HEK293T (cell line): ENCODE measurements at regions not wholly inside any gene's neighbourhood (a gene's known extent, or its start where the extent isn't known, plus 50 kb on each side); places are given as distances from the start of the nearest gene placed in this dataset.

ENCODE experiments used
- CTCF ChIA-PET: fragments of 350-600 bp; formaldehyde crosslinking; extraction: SDS; loops from one replicate; lab custom pipeline; 2021; ENCODE audit warnings: antibody characterized with exemption, inconsistent platforms; lab: Yijun Ruan, JAX
- POLR2A ChIA-PET: fragments of 350-600 bp; formaldehyde crosslinking; extraction: SDS; loops from one replicate; lab custom pipeline; 2020; ENCODE audit warnings: antibody characterized with exemption, inconsistent platforms; lab: Yijun Ruan, JAX
- DNase-seq: peaks from one replicate; pipeline ENCODE4 v3.0.0; 2012; ENCODE audit warnings: mixed read lengths; ENCODE audit errors: extremely low spot score
- ARNT ChIP-seq: fragments of 450-650 bp; IDR thresholded peaks from 2 replicates; pipeline ENCODE4 v1.6.1; 2017; ENCODE audit warnings: mild to moderate bottlenecking
- BHLHE40 ChIP-seq: fragments of 450-650 bp; IDR thresholded peaks from 2 replicates; pipeline ENCODE4 v1.6.1; 2016; ENCODE audit warnings: mild to moderate bottlenecking, moderate library complexity, borderline replicate concordance
- CTBP1 ChIP-seq: fragments of 450-650 bp; IDR thresholded peaks from 2 replicates; pipeline ENCODE4 v1.6.1; 2016; ENCODE audit warnings: borderline replicate concordance
- ELF4 ChIP-seq: fragments of 450-650 bp; IDR thresholded peaks from 2 replicates; pipeline ENCODE4 v1.6.1; 2017; ENCODE audit warnings: antibody characterized with exemption
- FOXA1 ChIP-seq: fragments of 450-650 bp; IDR thresholded peaks from 2 replicates; pipeline ENCODE4 v1.6.1; 2016; ENCODE audit warnings: mild to moderate bottlenecking
- FOXK2 ChIP-seq: fragments of 450-650 bp; IDR thresholded peaks from 2 replicates; pipeline ENCODE4 v1.6.1; 2016; ENCODE audit warnings: mild to moderate bottlenecking
- FOXM1 ChIP-seq: fragments of 450-650 bp; IDR thresholded peaks from 2 replicates; pipeline ENCODE4 v1.6.1; 2017; ENCODE audit warnings: mild to moderate bottlenecking, borderline replicate concordance
- HDGF ChIP-seq: fragments of 450-650 bp; IDR thresholded peaks from 2 replicates; pipeline ENCODE4 v1.6.1; 2017; ENCODE audit warnings: antibody characterized with exemption, borderline replicate concordance
- L3MBTL2 ChIP-seq: fragments of 450-650 bp; conservative IDR thresholded peaks from 2 replicates; pipeline ENCODE4 v1.6.1; 2016; ENCODE audit warnings: mild to moderate bottlenecking
- LEF1 ChIP-seq: fragments of 450-650 bp; IDR thresholded peaks from 2 replicates; pipeline ENCODE4 v1.6.1; 2017; ENCODE audit warnings: mild to moderate bottlenecking, borderline replicate concordance
- NFRKB ChIP-seq: fragments of 450-650 bp; IDR thresholded peaks from 2 replicates; pipeline ENCODE4 v1.6.1; 2016; ENCODE audit warnings: mild to moderate bottlenecking, moderate library complexity
- PKNOX1 ChIP-seq: fragments of 450-650 bp; IDR thresholded peaks from 2 replicates; pipeline ENCODE4 v1.6.1; 2016
- SP1 ChIP-seq: fragments of 450-650 bp; IDR thresholded peaks from 2 replicates; pipeline ENCODE4 v1.6.1; 2017
- SUZ12 ChIP-seq: fragments of 450-650 bp; IDR thresholded peaks from 2 replicates; pipeline ENCODE4 v1.6.1; 2016; ENCODE audit warnings: mild to moderate bottlenecking
- TARDBP ChIP-seq: fragments of 450-650 bp; IDR thresholded peaks from 2 replicates; pipeline ENCODE4 v1.6.1; 2016
- ZNF384 ChIP-seq: fragments of 450-650 bp; IDR thresholded peaks from 2 replicates; pipeline ENCODE4 v1.6.1; 2016

- ChIA-PET CTCF (interaction anchor here (0.6 to 0.7 kb wide), 2 partner anchors 462 to 1214 kb away, joined by 3 read pairs; no protein-coding TSS in a partner anchor), POLR2A (interaction anchor here (0.6 kb wide), 1 partner anchor 156 kb away, joined by 3 read pairs; no protein-coding TSS in a partner anchor)
- TF ChIP-seq L3MBTL2 = 0 out of 2 replicates have a peak, but pooled peaks have one; percentile 44
- no peak for TF ChIP-seq FOXM1
- peak; percentile 55 for DNase-seq
These were observed 553.3 kb downstream of the TFEC start for GRCh38 chr7:115477193-115477651.

- CTCF ChIA-PET = interaction anchor here (0.6 to 0.7 kb wide), 3 partner anchors 380 to 1395 kb away, joined by 3 to 4 read pairs (median 3); no protein-coding TSS in a partner anchor
- TF ChIP-seq SUZ12 (no peak), CTBP1 (no peak)
- POLR2A ChIA-PET = no interaction called here
These were observed 553.8 kb downstream of the TFEC start for GRCh38 chr7:115476671-115477181.

GRCh38 chr7:115475761-115476385, 554.0 kb downstream of the MDFIC start:
- TF ChIP-seq ZNF384 = no peak
- TF ChIP-seq LEF1 = no peak
- TF ChIP-seq PKNOX1 = no peak
- no peak for TF ChIP-seq FOXA1
- no peak for TF ChIP-seq BHLHE40
- no peak for TF ChIP-seq NFRKB
- TF ChIP-seq ARNT = no peak
- TF ChIP-seq ELF4 = no peak
- TF ChIP-seq FOXK2 = no peak
- TF ChIP-seq SP1 = no peak
- TF ChIP-seq TARDBP = no peak
- TF ChIP-seq L3MBTL2 = no peak
- TF ChIP-seq CTBP1 = no peak
- no peak for TF ChIP-seq HDGF
- ChIA-PET CTCF (interaction anchor here (0.7 kb wide), 1 partner anchor 1394 kb away, joined by 4 read pairs; no protein-coding TSS in a partner anchor), POLR2A (no interaction called here)
- peak; percentile 10 for DNase-seq

More at GRCh38 chr7:115476671-115477181, 553.8 kb downstream of the TFEC start:
- DNase-seq = no peak

GRCh38 chr7:115475206-115475605, 553.3 kb downstream of the MDFIC start:
- POLR2A ChIA-PET = no interaction called here
- CTCF ChIA-PET = no interaction called here
- no peak for TF ChIP-seq NFRKB
- TF ChIP-seq L3MBTL2 = no peak
- no peak for TF ChIP-seq SUZ12
- TF ChIP-seq CTBP1 = no peak
- TF ChIP-seq FOXK2 = no peak
- TF ChIP-seq TARDBP = no peak
- TF ChIP-seq ZNF384 = no peak
- TF ChIP-seq LEF1 = no peak
- no peak for TF ChIP-seq ARNT
- no peak for TF ChIP-seq HDGF
- no peak for TF ChIP-seq BHLHE40
- no peak for DNase-seq

GRCh38 chr7:115474137-115474536, 552.2 kb downstream of the MDFIC start:
- no peak for TF ChIP-seq L3MBTL2
- TF ChIP-seq ARNT = no peak
- no peak for TF ChIP-seq TARDBP
- no peak for TF ChIP-seq SUZ12
- TF ChIP-seq BHLHE40 = no peak
- no peak for TF ChIP-seq FOXA1
- TF ChIP-seq SP1 = no peak
- TF ChIP-seq FOXK2 = no peak
- TF ChIP-seq NFRKB = no peak
- no peak for TF ChIP-seq ZNF384
- TF ChIP-seq LEF1 = no peak
- no peak for TF ChIP-seq FOXM1
- TF ChIP-seq HDGF = no peak
- TF ChIP-seq ELF4 = no peak
- TF ChIP-seq PKNOX1 = no peak
- no peak for TF ChIP-seq CTBP1
- CTCF ChIA-PET = interaction anchor here (0.7 kb wide), 1 partner anchor 9 kb away, joined by 4 read pairs; no protein-coding TSS in a partner anchor
- POLR2A ChIA-PET = no interaction called here
- DNase-seq = no peak

- DNase-seq = no peak
- ChIA-PET POLR2A (no interaction called here), CTCF (no interaction called here)
- no peak for TF ChIP-seq FOXK2
- TF ChIP-seq TARDBP = no peak
- no peak for TF ChIP-seq ZNF384
- no peak for TF ChIP-seq NFRKB
- no peak for TF ChIP-seq HDGF
- TF ChIP-seq LEF1 = no peak
- TF ChIP-seq ARNT = no peak
- no peak for TF ChIP-seq PKNOX1
- TF ChIP-seq CTBP1 = no peak
- no peak for TF ChIP-seq ELF4
- no peak for TF ChIP-seq BHLHE40
- TF ChIP-seq FOXM1 = no peak
- no peak for TF ChIP-seq SUZ12
- no peak for TF ChIP-seq L3MBTL2
- TF ChIP-seq SP1 = no peak
- TF ChIP-seq FOXA1 = no peak
These were observed 550.0 kb downstream of the MDFIC start for GRCh38 chr7:115471891-115472290.
